ENCODE measurements at regions not wholly inside any gene's neighbourhood (a gene's known extent, or its start where the extent isn't known, plus 50 kb on each side); places are given as distances from the start of the nearest gene placed in this dataset.

DNA sequence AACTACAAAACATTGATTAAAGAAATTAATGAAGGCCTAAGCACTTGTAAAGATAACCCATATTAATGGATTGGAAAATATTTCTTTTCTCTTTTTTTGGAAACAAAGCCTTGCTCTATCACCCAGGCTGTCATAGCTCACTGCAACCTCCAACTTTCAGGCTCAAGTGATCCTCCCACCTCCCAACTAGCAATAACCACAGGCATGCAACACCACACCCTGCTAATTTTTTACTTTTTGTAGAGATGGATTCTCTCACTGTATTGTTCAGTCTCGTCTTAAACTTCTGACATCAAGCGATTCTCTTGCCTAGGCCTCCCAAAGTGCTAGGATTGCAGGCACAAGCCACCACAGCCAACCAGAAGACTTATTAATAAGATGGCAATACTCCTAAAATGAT, 73.4 kb upstream of the NDUFV2 start:
- TF ChIP-seq, protein P1, sequence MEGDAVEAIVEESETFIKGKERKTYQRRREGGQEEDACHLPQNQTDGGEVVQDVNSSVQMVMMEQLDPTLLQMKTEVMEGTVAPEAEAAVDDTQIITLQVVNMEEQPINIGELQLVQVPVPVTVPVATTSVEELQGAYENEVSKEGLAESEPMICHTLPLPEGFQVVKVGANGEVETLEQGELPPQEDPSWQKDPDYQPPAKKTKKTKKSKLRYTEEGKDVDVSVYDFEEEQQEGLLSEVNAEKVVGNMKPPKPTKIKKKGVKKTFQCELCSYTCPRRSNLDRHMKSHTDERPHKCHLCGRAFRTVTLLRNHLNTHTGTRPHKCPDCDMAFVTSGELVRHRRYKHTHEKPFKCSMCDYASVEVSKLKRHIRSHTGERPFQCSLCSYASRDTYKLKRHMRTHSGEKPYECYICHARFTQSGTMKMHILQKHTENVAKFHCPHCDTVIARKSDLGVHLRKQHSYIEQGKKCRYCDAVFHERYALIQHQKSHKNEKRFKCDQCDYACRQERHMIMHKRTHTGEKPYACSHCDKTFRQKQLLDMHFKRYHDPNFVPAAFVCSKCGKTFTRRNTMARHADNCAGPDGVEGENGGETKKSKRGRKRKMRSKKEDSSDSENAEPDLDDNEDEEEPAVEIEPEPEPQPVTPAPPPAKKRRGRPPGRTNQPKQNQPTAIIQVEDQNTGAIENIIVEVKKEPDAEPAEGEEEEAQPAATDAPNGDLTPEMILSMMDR (IDR thresholded peaks at IDR 0.05 in 2 of 3, conservative IDR thresholded peaks at IDR 0.05 in 1 of 3; ENCODE audit: borderline replicate concordance in 1 of 3, insufficient read depth in 1 of 3, low read depth in 2 of 3, low read length in 2 of 3): no peak
- no peak for TF ChIP-seq CEBPB (IDR thresholded peaks at IDR 0.05; ENCODE audit: low read depth)
- no peak for TF ChIP-seq POLR2A (IDR thresholded peaks at IDR 0.05; ENCODE audit: borderline replicate concordance, extremely low read depth, insufficient read depth, insufficient read length)
- TF ChIP-seq, protein P2, sequence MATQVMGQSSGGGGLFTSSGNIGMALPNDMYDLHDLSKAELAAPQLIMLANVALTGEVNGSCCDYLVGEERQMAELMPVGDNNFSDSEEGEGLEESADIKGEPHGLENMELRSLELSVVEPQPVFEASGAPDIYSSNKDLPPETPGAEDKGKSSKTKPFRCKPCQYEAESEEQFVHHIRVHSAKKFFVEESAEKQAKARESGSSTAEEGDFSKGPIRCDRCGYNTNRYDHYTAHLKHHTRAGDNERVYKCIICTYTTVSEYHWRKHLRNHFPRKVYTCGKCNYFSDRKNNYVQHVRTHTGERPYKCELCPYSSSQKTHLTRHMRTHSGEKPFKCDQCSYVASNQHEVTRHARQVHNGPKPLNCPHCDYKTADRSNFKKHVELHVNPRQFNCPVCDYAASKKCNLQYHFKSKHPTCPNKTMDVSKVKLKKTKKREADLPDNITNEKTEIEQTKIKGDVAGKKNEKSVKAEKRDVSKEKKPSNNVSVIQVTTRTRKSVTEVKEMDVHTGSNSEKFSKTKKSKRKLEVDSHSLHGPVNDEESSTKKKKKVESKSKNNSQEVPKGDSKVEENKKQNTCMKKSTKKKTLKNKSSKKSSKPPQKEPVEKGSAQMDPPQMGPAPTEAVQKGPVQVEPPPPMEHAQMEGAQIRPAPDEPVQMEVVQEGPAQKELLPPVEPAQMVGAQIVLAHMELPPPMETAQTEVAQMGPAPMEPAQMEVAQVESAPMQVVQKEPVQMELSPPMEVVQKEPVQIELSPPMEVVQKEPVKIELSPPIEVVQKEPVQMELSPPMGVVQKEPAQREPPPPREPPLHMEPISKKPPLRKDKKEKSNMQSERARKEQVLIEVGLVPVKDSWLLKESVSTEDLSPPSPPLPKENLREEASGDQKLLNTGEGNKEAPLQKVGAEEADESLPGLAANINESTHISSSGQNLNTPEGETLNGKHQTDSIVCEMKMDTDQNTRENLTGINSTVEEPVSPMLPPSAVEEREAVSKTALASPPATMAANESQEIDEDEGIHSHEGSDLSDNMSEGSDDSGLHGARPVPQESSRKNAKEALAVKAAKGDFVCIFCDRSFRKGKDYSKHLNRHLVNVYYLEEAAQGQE (IDR thresholded peaks at IDR 0.05; ENCODE audit: low read depth): no peak
- TF ChIP-seq POLR2AphosphoS5 (IDR thresholded peaks at IDR 0.05; ENCODE audit: low read depth, low read length): no peak
- no peak for TF ChIP-seq EGR1 (IDR thresholded peaks at IDR 0.05; ENCODE audit: low read depth)
- TF ChIP-seq YY1 (IDR thresholded peaks at IDR 0.05; ENCODE audit: extremely low read depth, insufficient replicate concordance, low read depth, low read length): no peak
- TF ChIP-seq RAD21 (IDR thresholded peaks at IDR 0.05; ENCODE audit: low read depth): no peak
- TF ChIP-seq, protein P3, sequence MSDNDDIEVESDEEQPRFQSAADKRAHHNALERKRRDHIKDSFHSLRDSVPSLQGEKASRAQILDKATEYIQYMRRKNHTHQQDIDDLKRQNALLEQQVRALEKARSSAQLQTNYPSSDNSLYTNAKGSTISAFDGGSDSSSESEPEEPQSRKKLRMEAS (IDR thresholded peaks at IDR 0.05): no peak
- no peak for TF ChIP-seq EZH2 (IDR thresholded peaks at IDR 0.05)

All from HCT116 (cell line).